HG02973 (cell line): ENCODE measurements at regions not wholly inside any gene's neighbourhood (a gene's known extent, or its start where the extent isn't known, plus 50 kb on each side); places are given as distances from the start of the nearest gene placed in this dataset.

Source experiments
- ATAC-seq: cut with Tn5 transposase; IDR thresholded peaks from one replicate; pipeline ENCODE4 v1.9.1; 2021; ENCODE audit warnings: moderate library complexity; ENCODE audit not compliant: unreplicated experiment

DNA sequence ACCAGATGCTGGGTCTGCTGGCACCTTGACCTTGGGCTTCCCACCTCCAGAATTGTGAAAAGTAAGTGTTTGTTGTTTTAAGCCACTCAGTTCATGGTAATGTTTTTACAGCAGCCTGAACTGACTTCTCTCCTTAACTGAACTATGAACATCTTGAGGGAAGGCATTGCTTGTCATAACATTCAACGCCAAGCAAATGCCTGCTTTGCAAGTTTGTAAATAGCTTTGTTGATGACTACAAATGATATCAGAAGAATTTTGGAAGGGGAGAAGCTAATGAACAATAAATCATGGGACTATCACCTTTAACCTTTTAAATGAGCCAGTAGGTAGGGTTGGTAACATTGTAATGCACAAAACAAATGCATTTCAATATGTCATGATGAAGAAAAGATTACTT is 402.4 kb upstream of the ADARB2 start:
- no peak for ATAC-seq

- peak; percentile 56 for ATAC-seq
Observed at GRCh38 chr10:2137549-2138174, 400.3 kb upstream of the ADARB2 start.

DNA sequence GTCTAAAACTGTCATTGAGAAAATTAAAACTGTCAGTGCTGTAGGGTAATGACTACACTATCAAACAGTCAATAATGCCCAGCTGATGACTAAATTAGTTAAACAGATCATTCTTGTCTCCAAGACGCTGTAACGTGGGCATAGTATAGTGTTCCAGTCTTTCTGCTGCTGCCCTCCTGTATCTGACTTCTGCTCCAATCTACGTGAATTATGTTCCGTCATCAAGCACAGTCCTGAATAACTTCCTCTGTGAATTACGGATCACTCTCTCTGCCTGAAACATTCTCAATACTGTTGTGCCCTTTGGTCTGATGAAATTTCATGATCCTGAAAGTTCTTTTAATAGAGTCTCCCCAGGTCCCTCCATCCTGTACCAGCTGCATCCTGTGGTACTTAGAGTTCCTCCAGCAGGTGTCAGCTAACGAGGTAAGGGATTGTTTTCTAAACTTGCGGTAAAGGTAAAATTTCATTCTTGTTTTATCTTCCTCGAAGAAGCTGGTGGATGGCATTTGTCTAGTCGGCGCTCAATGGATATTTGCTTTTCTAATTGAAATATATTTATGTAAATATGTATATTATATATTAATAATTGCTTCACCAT is 393.5 kb upstream of the ADARB2 start:
- no peak for ATAC-seq

DNA sequence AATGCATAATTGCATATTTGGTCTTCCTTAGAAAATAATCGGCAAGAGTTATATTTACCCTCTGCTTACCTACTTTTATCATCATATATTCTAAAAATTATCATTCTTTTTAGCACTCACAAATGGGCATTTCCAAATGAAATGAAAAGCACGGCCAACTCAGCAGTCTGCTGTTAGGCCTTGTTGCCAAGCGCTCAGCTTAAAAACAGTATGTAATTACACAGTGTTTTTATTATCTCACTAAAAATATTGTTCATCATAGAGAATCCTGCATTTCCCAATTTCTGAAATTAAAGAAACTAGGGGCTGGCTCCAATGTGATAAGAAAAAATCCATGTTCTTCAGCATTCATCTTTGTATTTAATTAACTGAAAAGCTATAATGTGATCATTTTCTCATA is 391.7 kb upstream of the ADARB2 start:
- no peak for ATAC-seq

GRCh38 chr10:2124135-2124534 is 386.8 kb upstream of the ADARB2 start:
- ATAC-seq = no peak

DNA sequence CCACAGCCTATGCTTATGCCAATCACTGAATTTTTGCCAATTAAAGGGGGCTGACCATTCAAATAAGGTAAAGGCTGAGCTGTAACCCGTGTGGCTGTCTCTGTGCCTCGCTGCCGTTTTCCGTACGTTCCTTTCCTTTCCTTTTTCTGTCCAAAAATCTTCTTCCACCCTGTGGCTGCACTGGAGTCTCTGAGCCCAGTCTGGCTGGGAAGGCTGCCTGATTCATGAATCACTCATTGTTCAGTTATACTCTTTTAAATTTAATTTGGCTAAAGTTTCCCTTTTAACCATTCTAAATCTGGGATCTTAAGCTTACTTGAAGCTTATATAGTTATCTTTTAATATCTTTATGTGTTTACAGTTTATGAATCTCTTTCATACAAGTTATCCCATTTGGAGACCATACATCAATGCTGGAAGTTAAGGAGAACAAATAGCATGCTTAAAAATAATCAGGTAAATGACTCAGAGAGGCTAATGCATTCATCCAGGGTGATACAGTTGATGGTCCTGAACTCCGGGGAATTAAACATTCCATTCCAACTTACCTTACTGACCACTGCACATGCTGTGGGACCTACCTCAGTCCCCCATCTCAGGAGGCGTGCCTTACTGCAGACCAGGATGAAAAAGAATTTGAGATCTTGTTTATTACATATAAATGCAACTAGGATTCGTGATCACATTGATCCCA is 385.3 kb upstream of the ADARB2 start:
- ATAC-seq = no peak

DNA sequence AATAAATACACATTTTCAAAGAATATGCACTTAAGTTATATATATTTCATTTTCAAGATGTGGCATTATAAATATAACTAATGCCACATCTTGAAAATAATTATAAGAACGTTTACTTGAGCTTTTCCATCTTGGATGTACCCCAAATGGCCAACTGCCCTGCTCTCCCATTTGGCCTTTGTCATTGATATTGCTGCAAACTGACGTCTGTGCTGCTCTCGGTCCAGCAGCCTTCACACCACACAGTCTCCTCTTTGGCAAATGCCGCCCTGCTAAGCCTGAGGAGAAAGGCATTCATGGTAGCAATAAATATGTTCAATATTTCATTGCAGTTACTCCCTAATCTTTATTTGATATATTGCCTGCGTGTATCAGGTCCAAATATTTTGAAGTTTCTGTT is 384.6 kb upstream of the ADARB2 start:
- ATAC-seq = no peak

DNA sequence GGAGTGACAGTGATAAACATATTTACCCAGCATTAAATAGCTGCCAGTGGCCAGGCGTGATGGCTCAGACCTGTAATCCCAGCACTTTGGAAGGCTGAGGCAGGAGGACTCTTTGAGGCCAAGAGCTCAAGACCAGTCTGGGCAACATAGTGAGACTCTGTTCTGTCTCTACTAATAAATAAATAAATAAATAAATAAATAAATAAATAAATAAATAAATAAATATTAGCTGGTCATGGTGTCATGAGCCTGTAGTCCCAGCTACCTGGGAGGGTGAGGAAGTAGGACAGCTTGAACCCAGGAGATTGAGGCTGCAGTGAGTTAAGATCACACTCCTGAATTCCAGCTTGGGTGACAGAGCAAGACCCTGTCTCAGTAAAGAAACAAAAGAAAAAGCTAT is 384.0 kb upstream of the ADARB2 start:
- ATAC-seq = no peak

GRCh38 chr10:2120746-2121145 is 383.4 kb upstream of the ADARB2 start:
- no peak for ATAC-seq

GRCh38 chr10:2119316-2119715 is 382.0 kb upstream of the ADARB2 start:
- ATAC-seq = no peak

DNA sequence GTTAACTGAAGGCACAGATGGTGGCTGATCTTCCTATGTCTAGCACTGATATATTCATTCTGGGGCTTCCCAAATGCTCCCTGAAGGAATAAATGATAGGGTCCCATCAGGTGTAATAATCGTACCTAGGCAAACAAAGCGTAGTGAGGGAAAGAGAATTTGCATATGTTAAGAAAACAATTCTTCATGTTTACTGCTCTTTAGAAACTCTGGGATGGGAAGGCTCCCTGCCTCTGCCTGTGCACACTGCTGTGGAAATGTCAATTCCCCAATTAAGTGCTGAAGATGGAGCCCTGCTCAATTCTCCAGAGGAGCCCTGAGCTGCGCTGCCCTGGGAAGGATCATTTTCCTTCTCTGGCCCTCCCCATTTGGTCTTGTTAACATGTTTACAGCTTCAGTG is 380.9 kb upstream of the ADARB2 start:
- no peak for ATAC-seq

DNA sequence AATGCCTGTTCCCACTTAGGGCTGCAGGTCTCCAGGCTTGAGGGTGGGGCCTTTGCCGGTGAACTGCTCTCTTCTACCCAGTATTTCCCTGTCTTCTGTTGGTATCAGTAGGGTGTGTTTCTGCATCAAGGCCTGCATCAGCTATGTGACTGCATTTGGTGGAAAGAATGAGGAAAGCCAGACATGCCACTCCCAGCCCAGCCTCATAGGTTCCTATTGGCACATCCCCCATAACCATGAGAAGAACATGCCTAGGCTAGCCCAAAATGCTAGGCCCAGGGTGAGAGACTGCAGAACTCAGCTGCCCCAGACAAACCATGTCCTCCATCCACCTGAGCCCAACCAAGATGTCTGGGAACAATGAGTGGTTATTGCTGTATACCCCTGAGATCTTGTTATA is 380.3 kb upstream of the ADARB2 start:
- ATAC-seq = no peak

- no peak for ATAC-seq
Observed at GRCh38 chr10:2111965-2112364, 374.6 kb upstream of the ADARB2 start.

DNA sequence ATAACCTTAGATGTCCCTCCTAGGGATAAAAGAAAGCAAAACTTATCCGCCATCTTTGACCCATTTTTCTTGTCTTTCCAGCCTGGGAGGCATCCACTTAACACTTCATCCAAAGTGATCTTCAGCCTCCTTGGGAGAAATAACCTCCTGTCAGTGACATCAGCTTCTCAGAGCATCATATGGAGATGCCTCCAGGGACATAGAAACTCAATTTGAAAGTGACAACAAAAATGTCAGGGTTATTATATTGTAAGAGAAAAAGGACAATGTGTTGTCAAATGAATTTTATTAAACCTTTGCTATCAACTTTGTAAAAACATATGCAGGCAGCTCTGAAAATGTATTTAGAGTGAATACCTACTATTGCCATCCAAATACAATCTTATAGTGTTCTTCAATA is 371.2 kb upstream of the ADARB2 start:
- no peak for ATAC-seq

DNA sequence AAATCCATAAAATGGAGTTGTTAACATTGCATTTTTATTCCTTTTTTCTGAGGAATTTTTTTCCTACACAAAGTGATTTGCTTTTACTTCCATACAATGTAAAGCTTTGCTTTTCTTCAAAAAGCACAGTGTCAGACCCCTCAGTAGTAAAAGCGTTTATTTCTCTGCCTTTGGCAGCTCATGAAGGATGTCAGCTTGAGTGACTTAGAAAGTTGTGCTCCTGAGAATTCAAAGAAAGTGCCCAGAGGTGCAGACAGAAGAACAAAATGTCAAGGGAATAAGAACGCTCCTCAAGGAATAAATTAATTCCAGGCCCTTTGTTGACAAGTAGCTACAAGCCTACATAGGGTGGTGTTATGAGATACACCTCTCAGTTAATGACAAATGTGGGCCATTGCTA is 369.3 kb upstream of the ADARB2 start:
- ATAC-seq = no peak

GRCh38 chr10:2099321-2099720 is 362.0 kb upstream of the ADARB2 start:
- ATAC-seq = no peak

GRCh38 chr10:2097937-2098336 is 360.6 kb upstream of the ADARB2 start:
- no peak for ATAC-seq

DNA sequence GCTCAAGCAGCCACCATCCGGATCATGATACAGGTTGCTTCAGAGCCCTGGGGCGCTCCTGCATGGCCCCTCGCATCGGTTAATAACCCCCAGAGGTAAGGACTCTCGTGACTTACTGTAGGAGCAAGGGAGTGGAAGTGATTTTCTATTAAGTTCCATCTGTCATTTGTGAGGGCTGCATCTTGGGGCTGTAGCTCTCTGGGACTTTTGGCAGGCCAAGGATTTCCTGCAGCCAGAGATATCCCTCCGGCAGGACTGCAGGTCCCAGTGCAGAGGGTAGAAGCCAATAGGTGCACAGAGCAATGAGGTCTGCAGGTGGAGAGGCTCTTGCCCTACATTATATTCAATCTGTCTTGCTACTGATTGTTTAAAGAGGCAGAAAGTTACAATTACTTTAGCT is 356.8 kb upstream of the ADARB2 start:
- ATAC-seq = no peak

- no peak for ATAC-seq
Observed at GRCh38 chr10:2083591-2083990, 346.3 kb upstream of the ADARB2 start.

DNA sequence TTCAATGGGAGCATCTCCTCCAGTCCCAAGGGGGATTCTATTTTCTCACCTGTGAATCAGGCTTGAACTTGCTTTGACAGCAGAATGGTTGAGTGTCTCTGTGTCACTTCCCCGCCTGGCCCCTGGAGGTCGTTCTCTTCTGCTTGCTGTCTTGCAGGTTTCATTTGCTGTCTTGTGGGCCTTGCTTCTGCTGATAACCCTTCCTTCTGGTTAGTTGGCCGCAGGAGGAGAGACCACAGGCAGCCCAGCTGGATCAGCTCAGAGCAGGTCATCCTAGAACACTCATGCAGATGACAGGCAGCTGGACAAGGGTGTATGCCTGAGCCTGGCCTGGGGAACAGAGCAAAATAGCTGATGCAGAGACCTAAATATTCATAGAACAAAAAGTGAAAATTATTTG is 344.2 kb upstream of the ADARB2 start:
- no peak for ATAC-seq

DNA sequence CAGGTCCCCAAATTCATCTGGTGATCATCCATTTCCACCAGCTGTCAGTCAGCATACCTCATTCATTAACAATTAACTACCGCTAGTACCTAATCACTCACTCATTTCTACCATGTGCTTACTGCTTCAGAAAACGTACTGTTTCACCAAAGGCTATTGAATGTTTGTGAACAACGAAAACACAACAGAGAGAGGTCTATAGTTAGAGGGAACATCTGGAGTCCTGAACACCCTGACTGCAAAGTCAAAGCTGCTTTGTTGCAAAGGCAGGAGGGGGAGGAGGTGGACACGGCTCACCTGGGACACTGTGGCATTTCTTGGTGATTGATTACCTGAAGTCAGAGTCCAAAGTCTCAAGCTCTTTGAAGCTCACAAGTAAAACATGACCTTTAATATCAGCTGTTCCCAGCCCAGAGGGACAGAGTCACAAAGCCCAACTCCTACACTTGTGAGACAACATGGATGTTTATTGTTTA is 342.3 kb upstream of the ADARB2 start:
- ATAC-seq = no peak

- no peak for ATAC-seq
Observed at GRCh38 chr10:2077231-2077630, 339.9 kb upstream of the ADARB2 start.
